H9 (cell line): ENCODE measurements at regions not wholly inside any gene's neighbourhood (a gene's known extent, or its start where the extent isn't known, plus 50 kb on each side); places are given as distances from the start of the nearest gene placed in this dataset.

Experiments used
- DNase-seq: peaks from one replicate; pipeline ENCODE4 v3.0.0-alpha.2; 2017
- H2AFZ ChIP-seq: one replicate; pipeline ENCODE4 v1.6.1; 2013; ENCODE audit warnings: mild to moderate bottlenecking, low read length, control low read depth, moderate library complexity
- H2AK5ac ChIP-seq: 2 replicates; pipeline ENCODE4 v1.6.1; 2013; ENCODE audit warnings: low read length, control low read depth, mixed read lengths; ENCODE audit not compliant: insufficient read length
- H2BK120ac ChIP-seq: one replicate; pipeline ENCODE4 v1.6.1; 2013; ENCODE audit warnings: low read depth, mild to moderate bottlenecking, low read length, control low read depth, inconsistent platforms; ENCODE audit not compliant: poor library complexity, severe bottlenecking
- H2BK12ac ChIP-seq: 2 replicates; pipeline ENCODE4 v1.6.1; 2013; ENCODE audit warnings: low read length, control low read depth, mixed read lengths, low read depth; ENCODE audit not compliant: insufficient read length
- H2BK15ac ChIP-seq: 2 replicates; pipeline ENCODE4 v1.6.1; 2013; ENCODE audit warnings: low read depth, low read length, control low read depth
- H2BK20ac ChIP-seq: one replicate; pipeline ENCODE4 v1.6.1; 2013; ENCODE audit warnings: low read depth, mild to moderate bottlenecking, low read length, control low read depth, inconsistent platforms; ENCODE audit not compliant: poor library complexity, severe bottlenecking
- H2BK5ac ChIP-seq: 2 replicates; pipeline ENCODE4 v1.6.1; 2013; ENCODE audit warnings: low read length, control low read depth, mixed read lengths; ENCODE audit not compliant: insufficient read length
- H3K14ac ChIP-seq: 2 replicates; pipeline ENCODE4 v1.6.1; 2013; ENCODE audit warnings: low read length, control low read depth; ENCODE audit not compliant: insufficient read depth
- H3K18ac ChIP-seq: 2 replicates; pipeline ENCODE4 v1.6.1; 2013; ENCODE audit warnings: low read depth, mild to moderate bottlenecking, mixed read lengths, low read length, control low read depth; ENCODE audit not compliant: insufficient read length
- H3K23ac ChIP-seq: 2 replicates; pipeline ENCODE4 v1.6.1; 2013; ENCODE audit warnings: low read length, control low read depth, mixed read lengths, low read depth; ENCODE audit not compliant: insufficient read length
- H3K23me2 ChIP-seq: 2 replicates; pipeline ENCODE4 v1.6.1; 2013; ENCODE audit warnings: low read depth, mild to moderate bottlenecking, mixed read lengths, low read length, control low read depth; ENCODE audit not compliant: insufficient read length, poor library complexity, severe bottlenecking
- H3K27ac ChIP-seq: 2 replicates; pipeline ENCODE4 v1.5.1; 2013; ENCODE audit warnings: low read length, control low read depth, mixed read lengths, low read depth; ENCODE audit not compliant: insufficient read length
- H3K27me3 ChIP-seq: 2 replicates; pipeline ENCODE4 v1.6.1; 2013; ENCODE audit warnings: low read length, control low read depth, inconsistent platforms; ENCODE audit not compliant: insufficient read depth
- H3K4ac ChIP-seq: 2 replicates; pipeline ENCODE4 v1.6.1; 2013; ENCODE audit warnings: low read depth, mild to moderate bottlenecking, control low read depth, inconsistent platforms, low read length, moderate library complexity
- H3K4me1 ChIP-seq: 2 replicates; pipeline ENCODE4 v1.6.1; 2013; ENCODE audit warnings: low read length, control low read depth, inconsistent platforms; ENCODE audit not compliant: insufficient read depth
- H3K4me2 ChIP-seq: 2 replicates; pipeline ENCODE4 v1.6.1; 2013; ENCODE audit warnings: low read length, control low read depth, mixed read lengths; ENCODE audit not compliant: insufficient read length, insufficient read depth
- H3K56ac ChIP-seq: 2 replicates; pipeline ENCODE4 v1.6.1; 2013; ENCODE audit warnings: low read depth, mild to moderate bottlenecking, mixed read lengths, low read length, control low read depth; ENCODE audit not compliant: insufficient read length
- H3K79me1 ChIP-seq: 2 replicates; pipeline ENCODE4 v1.6.1; 2013; ENCODE audit warnings: low read depth, mild to moderate bottlenecking, moderate library complexity, low read length, control low read depth, inconsistent platforms; ENCODE audit not compliant: insufficient read depth, poor library complexity, severe bottlenecking
- H3K79me2 ChIP-seq: 2 replicates; pipeline ENCODE4 v1.6.1; 2013; ENCODE audit warnings: low read length, control low read depth, inconsistent platforms; ENCODE audit not compliant: insufficient read depth
- H3K9ac ChIP-seq: 2 replicates; pipeline ENCODE4 v1.6.1; 2013; ENCODE audit warnings: low read length, control low read depth, mixed read lengths; ENCODE audit not compliant: insufficient read length; ENCODE audit errors: extremely low read depth
- H3K9me3 ChIP-seq: one replicate; pipeline ENCODE4 v1.6.1; 2013; ENCODE audit warnings: low read depth, low read length, inconsistent platforms; ENCODE audit not compliant: control insufficient read depth
- H3T11ph ChIP-seq: one replicate; pipeline ENCODE4 v1.6.1; 2013; ENCODE audit warnings: mild to moderate bottlenecking, low read length, control low read depth, inconsistent platforms
- H4K20me1 ChIP-seq: one replicate; pipeline ENCODE4 v1.6.1; 2013; ENCODE audit not compliant: control insufficient read depth, insufficient read length, insufficient read depth
- H4K5ac ChIP-seq: 2 replicates; pipeline ENCODE4 v1.6.1; 2013; ENCODE audit warnings: low read depth, mild to moderate bottlenecking, mixed read lengths, low read length, control low read depth; ENCODE audit not compliant: insufficient read length
- H4K8ac ChIP-seq: replicated peaks from 2 replicates; pipeline ENCODE4 v1.6.1; 2013; ENCODE audit warnings: low read length, control low read depth, mixed read lengths, low read depth; ENCODE audit not compliant: insufficient read length
- H4K91ac ChIP-seq: 2 replicates; pipeline ENCODE4 v1.6.1; 2013; ENCODE audit warnings: low read depth, mild to moderate bottlenecking, moderate library complexity, mixed read lengths, low read length, control low read depth; ENCODE audit not compliant: insufficient read length
- H3K27ac Mint-ChIP-seq, 3 experiments: 2 replicates in 2 of 3; 3 replicates in 1 of 3; pipeline ENCODE4 v1.8.0; 2020 to 2021; ENCODE audit warnings: mixed read lengths in 3 of 3, mild to moderate bottlenecking in 1 of 3, moderate library complexity in 1 of 3
- H3K27me3 Mint-ChIP-seq: 2 replicates; pipeline ENCODE4 v1.8.0; 2021; ENCODE audit warnings: low read depth, mild to moderate bottlenecking, moderate library complexity, mixed read lengths
- H3K36me3 Mint-ChIP-seq, 3 experiments: 2 replicates in 2 of 3; 3 replicates in 1 of 3; pipeline ENCODE4 v1.8.0; 2020 to 2021; ENCODE audit warnings: low read depth in 3 of 3, mixed read lengths in 3 of 3; ENCODE audit not compliant: insufficient read depth in 1 of 3
- H3K4me1 Mint-ChIP-seq, 2 experiments: 2 replicates each; pipeline ENCODE4 v1.8.0; 2020; ENCODE audit warnings: mixed read lengths in 2 of 2
- H3K4me3 Mint-ChIP-seq, 2 experiments: 2 replicates in 1 of 2; 3 replicates in 1 of 2; pipeline ENCODE4 v1.8.0; 2020 to 2021; ENCODE audit warnings: mild to moderate bottlenecking in 2 of 2, mixed read lengths in 2 of 2, moderate library complexity in 1 of 2
- H3K9me3 Mint-ChIP-seq, 2 experiments: 2 replicates in 1 of 2; 3 replicates in 1 of 2; pipeline ENCODE4 v1.8.0; 2020; ENCODE audit warnings: mild to moderate bottlenecking in 2 of 2, mixed read lengths in 2 of 2, moderate library complexity in 1 of 2
- WGBS: extraction: QIAGEN DNeasy Blood & Tissue Kit; methylation state at CpG from one replicate; pipeline ENCODE4 v1.1.7; 2013; ENCODE audit warnings: missing lambda C conversion rate, low lambda C conversion rate, mixed read lengths; ENCODE audit not compliant: insufficient read length; ENCODE audit errors: extremely low coverage; 5-methylcytosine and 5-hydroxymethylcytosine counted together
- TF ChIP-seq, protein P1 (sequence below): fragments of 200-600 bp; sonication (generic); conservative IDR thresholded peaks from 3 replicates; pipeline ENCODE4 v1.8.0; 2021; ENCODE audit warnings: antibody characterized with exemption, mild to moderate bottlenecking

GRCh38 chr5:121735618-121736017 is 116.1 kb upstream of the FTMT start:
- H3K27me3 Mint-ChIP-seq: no peaks in the 10 kb centered on the region
- no CpG with 5 or more reads among the region's 2 CpGs for WGBS
- no peaks in the 10 kb centered on the region for H3K9me3 Mint-ChIP-seq
- Histone ChIP-seq H3K23ac (no peak overlapping the region), H3K9me3 (no peaks in the 10 kb centered on the region), H4K20me1 (no peaks in the 10 kb centered on the region), H3K56ac (no peak overlapping the region), H3K23me2 (no peaks in the 10 kb centered on the region), H3T11ph (no peak overlapping the region), H2AFZ (no peak overlapping the region), H3K9ac (no peak overlapping the region), H3K27me3 (no peaks in the 10 kb centered on the region), H3K79me2 (no peaks in the 10 kb centered on the region), H3K18ac (no peak overlapping the region), H2BK12ac (no peak overlapping the region), H2AK5ac (no peak overlapping the region), H2BK120ac (no peak overlapping the region), H2BK5ac (no peak overlapping the region), H4K5ac (no peak overlapping the region), H2BK15ac (no peak overlapping the region), H3K79me1 (no peaks in the 10 kb centered on the region), H3K14ac (no peak overlapping the region), H4K8ac (no peak overlapping the region), H3K27ac (no peak overlapping the region), H3K4me1 (no peaks in the 10 kb centered on the region; the same call in 1 of the 2 replicates), H3K4me2 (no peak overlapping the region), H4K91ac (no peak overlapping the region), H3K4ac (no peak overlapping the region), H2BK20ac (no peak overlapping the region)
- TF ChIP-seq, protein P1, sequence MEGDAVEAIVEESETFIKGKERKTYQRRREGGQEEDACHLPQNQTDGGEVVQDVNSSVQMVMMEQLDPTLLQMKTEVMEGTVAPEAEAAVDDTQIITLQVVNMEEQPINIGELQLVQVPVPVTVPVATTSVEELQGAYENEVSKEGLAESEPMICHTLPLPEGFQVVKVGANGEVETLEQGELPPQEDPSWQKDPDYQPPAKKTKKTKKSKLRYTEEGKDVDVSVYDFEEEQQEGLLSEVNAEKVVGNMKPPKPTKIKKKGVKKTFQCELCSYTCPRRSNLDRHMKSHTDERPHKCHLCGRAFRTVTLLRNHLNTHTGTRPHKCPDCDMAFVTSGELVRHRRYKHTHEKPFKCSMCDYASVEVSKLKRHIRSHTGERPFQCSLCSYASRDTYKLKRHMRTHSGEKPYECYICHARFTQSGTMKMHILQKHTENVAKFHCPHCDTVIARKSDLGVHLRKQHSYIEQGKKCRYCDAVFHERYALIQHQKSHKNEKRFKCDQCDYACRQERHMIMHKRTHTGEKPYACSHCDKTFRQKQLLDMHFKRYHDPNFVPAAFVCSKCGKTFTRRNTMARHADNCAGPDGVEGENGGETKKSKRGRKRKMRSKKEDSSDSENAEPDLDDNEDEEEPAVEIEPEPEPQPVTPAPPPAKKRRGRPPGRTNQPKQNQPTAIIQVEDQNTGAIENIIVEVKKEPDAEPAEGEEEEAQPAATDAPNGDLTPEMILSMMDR: no peak
- DNase-seq: no peak
- H3K27ac Mint-ChIP-seq: no peak overlapping the region
- no peak overlapping the region for H3K4me3 Mint-ChIP-seq
- peaks cover 3 to 9% of the 10 kb centered on the region in 2 experiments; a peak in 2 of 4 replicates for H3K4me1 Mint-ChIP-seq
- H3K36me3 Mint-ChIP-seq: no peaks in the 10 kb centered on the region; a peak in 1 of 7 replicates
